HS-27A (cell line): ENCODE measurements at regions not wholly inside any gene's neighbourhood (a gene's known extent, or its start where the extent isn't known, plus 50 kb on each side); places are given as distances from the start of the nearest gene placed in this dataset.
"Not testable (repeated sequence)": the region's sequence is repeated elsewhere in the genome, so short reads cannot be mapped to it uniquely, and the experiment has no call there.

ENCODE experiments used
- DNase-seq: peaks from one replicate; pipeline ENCODE4 v3.0.0-alpha.2; 2012; ENCODE audit warnings: low read depth, missing footprints

GRCh38 chr2:146970981-146971380, 873.8 kb upstream of the ACVR2A start:
- not testable (repeated sequence) for DNase-seq

GRCh38 chr2:146969703-146970102, 875.1 kb upstream of the ACVR2A start:
- not testable (repeated sequence) for DNase-seq

GRCh38 chr2:146964494-146964893, 880.3 kb upstream of the ACVR2A start:
- no peak for DNase-seq

GRCh38 chr2:146954544-146954943, 890.3 kb upstream of the ACVR2A start:
- no peak for DNase-seq

DNA sequence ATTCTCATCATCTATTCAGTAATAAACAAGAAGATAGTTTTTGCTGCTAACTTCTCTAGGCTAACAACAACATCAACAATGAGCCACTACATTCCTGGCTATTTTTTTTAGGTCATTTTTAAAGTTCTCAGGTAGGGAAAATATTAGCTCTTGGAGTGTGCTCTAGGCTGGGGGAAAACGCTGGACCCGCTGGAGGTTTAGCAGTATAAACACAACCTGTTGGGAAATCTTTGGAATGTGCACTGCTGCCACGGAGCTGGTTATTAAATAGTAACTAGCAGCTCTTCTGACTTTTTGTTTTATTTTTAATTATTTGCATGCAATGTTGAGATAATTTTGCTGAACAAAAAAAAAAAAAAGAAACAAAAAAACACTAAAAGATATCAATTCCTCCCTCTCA, 892.1 kb upstream of the ACVR2A start:
- DNase-seq: no peak

GRCh38 chr2:146950911-146951310, 893.9 kb upstream of the ACVR2A start:
- DNase-seq: no peak

- no peak for DNase-seq
Observed at GRCh38 chr2:146950361-146950760, 894.5 kb upstream of the ACVR2A start.

- no peak for DNase-seq
Observed at GRCh38 chr2:146949400-146949799, 895.4 kb upstream of the ACVR2A start.

GRCh38 chr2:146944601-146945000, 900.2 kb upstream of the ACVR2A start:
- no peak for DNase-seq

DNA sequence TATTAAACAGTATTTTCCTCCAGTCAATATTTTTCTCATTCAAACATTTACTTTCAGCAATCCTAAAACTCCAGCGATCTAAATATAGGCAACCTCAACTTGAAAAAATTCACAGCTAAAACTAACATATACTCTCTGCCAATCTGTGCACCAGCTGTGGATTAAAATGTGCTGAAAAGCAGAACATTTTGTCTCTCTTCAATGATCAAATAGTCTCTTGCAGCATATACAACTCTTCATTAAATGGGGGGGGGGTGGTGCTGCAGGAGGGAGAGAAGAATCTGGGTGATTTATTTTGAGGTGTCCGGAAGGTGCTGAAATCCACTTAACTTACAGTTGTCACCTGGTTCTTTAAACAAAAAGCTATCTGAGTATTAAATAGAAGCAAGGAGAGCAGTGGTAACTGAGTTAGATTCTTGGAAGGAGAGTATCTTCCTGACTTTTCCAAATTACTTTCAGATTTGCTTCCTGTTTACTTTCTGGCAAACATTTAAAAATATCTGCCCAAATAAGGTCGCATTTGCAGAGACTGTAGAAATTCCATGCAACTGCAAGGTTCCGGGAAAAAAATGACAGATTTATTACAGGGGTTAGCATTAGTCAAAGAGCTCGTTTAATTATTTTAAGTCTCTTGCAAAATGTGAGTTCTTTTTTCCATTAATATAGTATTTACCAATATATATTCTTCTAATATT, 904.7 kb upstream of the ACVR2A start:
- no peak for DNase-seq

GRCh38 chr2:146934921-146935320, 909.9 kb upstream of the ACVR2A start:
- no peak for DNase-seq

DNA sequence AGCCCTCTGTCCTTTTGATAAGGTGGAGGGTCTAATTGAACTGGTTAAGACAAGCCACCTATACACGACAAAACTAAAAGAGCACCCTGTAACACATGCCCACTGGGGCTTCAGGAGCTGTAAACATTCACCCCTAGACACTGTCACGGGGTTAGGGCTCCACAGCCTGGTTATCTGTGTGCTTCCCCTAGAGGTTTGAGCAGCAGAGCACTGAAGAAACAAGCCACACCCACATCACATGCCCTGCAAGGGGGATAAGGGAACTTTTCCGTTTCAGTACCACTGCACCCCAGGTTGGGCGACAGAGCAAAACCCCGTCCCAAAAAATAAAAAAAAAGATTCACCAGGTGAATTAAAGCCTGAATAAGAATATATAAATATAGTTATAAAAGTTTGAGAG, 913.7 kb upstream of the ACVR2A start:
- DNase-seq: no peak

GRCh38 chr2:146927080-146927711, 917.6 kb upstream of the ACVR2A start:
- peak; percentile 12 for DNase-seq

GRCh38 chr2:146918280-146918679, 926.5 kb upstream of the ACVR2A start:
- DNase-seq: no peak

DNA sequence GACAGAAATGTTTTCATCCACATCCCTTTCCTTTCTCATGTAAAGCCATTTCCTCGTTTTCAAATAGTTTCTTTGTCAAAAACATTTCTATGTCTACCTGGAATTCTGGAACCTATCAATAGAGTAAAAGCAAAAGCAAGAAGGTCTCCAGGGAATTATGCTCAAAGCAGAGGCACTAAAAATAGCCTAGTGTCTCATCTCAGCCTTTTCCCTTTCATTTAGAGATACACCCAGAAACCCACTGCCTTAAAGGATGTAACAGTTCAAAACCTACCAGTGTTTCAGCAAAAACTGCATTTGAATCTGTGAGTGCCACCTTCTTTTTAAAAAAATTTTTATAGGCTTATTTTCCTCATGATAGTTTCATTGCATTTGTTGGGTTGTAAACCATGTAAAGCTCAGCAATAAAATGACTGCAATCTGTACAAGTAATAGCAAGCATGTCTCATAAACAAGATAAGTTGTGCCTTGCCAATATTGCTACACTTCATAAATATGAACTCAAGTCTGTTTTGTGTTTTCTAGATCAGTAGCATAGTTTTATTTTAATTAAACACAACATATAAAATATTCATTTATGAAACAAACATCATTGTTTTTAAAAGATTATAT, 927.3 kb upstream of the ACVR2A start:
- DNase-seq: no peak

DNA sequence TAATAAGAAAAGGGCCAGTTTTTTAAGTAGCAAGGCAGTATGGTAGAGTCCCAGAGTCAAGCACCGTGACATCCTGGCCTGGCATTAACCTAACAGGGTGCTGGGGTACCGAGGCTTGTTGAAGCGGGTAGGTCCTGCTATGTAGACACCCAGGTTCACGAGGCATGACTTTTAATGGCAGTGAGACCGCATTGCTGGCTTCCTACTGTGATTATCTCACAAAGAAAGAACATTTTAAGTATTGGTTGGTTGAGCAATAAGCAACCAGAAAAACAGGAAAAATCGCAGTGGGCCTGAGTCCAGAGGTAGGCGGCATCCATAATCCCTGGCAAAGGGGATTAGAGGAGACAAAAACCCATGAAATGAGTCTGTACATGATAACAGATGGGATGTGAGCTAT, 927.9 kb upstream of the ACVR2A start:
- DNase-seq: no peak

GRCh38 chr2:146913476-146913875, 931.4 kb upstream of the ACVR2A start:
- DNase-seq: no peak

DNA sequence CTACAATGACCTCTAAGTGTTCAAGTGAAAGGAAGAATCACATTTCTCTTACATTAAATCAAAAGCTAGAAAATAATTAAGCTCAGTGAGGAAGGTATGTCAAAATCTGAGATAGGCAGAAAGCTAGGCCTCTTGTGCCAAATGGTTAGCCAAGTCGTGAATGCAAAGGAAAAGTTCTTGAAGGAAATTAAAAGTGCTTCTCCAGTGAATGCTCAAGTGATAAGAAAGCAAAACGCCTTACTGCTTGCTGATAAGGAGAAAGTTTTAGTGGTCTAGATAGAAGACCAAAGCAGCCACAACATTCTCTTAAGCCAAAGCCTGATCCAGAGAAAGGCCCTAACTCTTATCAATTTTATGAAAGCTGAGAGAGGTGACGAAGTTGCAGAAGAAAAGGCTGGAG, 932.3 kb upstream of the ACVR2A start:
- DNase-seq: no peak

- no peak for DNase-seq
Observed at GRCh38 chr2:146908776-146909175, 936.1 kb upstream of the ACVR2A start.

- DNase-seq: no peak
Observed at GRCh38 chr2:146898083-146898482, 946.7 kb upstream of the ACVR2A start.

DNA sequence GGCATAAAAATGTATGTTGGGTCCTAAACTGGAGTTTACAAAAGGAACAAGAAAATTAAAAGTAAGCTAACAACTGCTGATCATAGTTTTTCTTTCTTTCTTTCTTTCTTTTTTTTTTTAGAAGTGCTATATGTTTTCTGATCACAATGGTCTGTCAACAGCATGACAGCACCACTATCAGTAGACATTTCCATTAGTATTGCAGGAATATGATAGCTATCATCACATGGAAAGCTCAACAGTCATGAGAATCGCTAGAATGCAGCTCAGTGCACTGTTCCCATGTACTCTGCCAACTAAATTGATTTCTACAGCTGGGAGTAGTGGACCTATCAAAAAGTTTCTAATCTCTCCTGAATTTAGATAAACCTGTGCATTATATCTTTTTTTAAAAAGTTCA, 950.3 kb upstream of the ACVR2A start:
- no peak for DNase-seq

DNA sequence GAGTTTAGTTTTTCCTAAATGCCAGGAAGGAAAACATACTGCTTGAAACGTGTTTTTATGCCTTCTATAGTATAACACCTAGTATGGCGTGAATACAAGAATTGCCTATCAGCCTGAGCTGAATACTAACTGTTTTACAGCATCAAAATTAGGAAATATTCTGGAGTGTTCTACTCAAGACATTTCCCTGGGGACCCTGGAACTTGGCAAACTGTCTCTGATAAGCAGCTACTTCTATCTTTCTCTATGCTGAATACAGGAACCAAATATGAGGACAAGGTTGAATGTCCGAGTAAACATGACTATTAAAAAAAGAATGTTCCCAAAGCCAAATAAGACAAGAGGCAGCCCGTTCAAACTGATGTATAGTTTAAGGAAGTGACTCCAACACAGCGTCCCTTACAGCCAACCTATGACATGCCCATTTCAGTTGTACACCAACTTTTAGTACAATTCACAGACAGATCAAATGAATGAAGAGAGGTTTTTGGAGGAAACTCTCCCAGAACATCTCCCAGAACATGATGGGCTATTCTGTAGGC, 951.3 kb upstream of the ACVR2A start:
- no peak for DNase-seq

DNA sequence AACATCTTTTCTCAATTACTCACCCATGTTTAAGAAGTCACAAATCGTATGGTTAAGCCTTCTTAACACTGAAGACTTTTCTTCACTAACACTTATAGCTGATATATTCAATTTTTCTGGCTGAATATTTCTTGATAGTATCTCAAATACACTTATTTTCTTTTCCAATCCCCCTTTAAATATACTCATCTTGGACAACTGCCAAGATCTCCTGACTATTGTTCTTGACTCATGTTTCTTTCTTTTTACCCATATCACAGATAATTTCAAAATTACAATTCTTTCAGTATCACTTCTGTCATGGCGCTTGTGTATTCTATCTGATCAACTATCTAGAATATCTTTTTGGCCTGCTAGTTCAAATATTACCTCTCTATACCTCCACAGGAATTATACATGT, 954.3 kb upstream of the ACVR2A start:
- no peak for DNase-seq
